ENCODE measurements at regions not wholly inside any gene's neighbourhood (a gene's known extent, or its start where the extent isn't known, plus 50 kb on each side); places are given as distances from the start of the nearest gene placed in this dataset. TPM values are rescaled to one million over a fixed set of nuclear protein-coding genes. Genes with fewer than 3 reads are reported as not detected.

DNA sequence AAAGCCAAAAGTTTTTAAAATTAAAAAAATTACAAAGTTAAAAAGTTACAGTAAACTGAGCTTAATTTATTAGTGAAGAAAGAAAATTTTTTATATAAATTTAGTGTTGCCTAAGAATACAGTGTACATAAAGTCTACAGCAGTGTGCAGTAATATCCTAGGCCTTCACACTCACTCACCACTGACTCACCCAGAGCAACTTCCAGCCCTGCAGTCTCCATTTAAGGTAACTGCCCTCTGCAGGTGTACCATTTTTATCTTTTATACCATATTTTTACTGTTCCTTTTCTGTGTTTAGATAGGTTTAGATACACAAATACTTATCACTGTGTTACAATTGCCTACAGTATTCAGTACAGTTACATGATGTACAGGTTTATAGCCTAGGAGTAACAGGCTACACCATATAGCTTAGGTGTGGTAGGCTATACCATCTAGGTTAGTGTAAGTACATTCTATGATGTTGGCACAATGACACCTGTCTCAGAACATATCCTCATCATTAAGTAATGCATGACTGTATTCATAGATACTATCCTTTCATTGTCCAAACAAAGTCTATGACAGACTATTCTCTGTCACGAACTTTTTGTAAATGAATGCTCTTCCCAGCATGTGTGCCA, 78.6 kb upstream of the PBX1 start:
- no peak for DNase-seq (ENCODE audit: extremely low spot score)
- H3K36me3 ChIP-seq (ENCODE audit: insufficient read depth): no peaks in the 10 kb centered on the region
- no peak overlapping the region for H3K4me3 ChIP-seq (ENCODE audit: low read depth, low read length)
- no peak overlapping the region for H3K27ac ChIP-seq (ENCODE audit: low read depth)
- 97% methylated on average over 1 of the region's 1 CpG for WGBS
- no peaks in the 10 kb centered on the region for H3K4me1 ChIP-seq (ENCODE audit: insufficient read depth)

DNA sequence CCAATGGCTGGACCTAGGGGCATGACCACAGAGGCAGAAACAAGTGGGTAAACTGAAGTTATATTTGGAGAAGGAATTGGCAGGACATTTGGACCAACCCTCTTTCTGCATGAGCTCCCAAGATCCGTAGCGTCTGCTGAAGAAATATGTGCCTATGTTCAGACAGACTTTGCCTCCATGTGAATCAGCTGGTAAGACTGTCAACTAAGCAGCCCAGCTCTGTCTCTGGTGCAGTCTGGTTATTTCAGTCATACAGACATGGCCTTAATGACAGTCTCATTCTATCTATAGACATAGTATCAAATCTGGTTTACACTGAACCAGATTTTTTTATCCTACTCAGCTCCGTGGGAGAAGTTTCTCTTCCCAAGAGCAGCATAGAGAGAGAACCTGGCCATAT, 63.1 kb upstream of the PBX1 start:
- Histone ChIP-seq H3K36me3 (ENCODE audit: insufficient read depth) (no peaks in the 10 kb centered on the region), H3K4me3 (ENCODE audit: low read depth, low read length) (no peak overlapping the region), H3K4me1 (ENCODE audit: insufficient read depth) (no peaks in the 10 kb centered on the region), H3K27ac (ENCODE audit: low read depth) (no peak overlapping the region)
- 56% methylated on average over 3 of the region's 3 CpGs for WGBS
- DNase-seq (ENCODE audit: extremely low spot score): no peak

DNA sequence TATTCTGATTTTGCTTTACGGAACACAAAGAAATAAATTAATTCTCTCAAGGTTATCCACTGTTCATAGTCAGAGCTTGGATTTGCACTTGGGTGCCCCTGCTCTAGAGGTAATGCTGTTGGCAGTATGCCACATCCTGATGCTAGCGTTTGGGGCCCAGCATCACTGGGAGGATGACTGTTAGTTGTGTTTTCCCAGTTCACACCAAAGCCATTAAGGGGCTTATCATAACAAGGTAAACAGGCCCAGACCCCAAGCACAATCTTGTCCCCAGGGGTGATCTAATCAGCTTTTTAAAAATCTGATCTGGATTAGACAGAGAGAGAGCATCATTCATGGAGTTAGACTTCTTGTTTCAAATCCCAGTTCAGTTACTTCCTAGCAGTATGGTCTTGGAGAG, 60.2 kb upstream of the PBX1 start:
- Histone ChIP-seq H3K27ac (ENCODE audit: low read depth) (no peak overlapping the region), H3K4me1 (ENCODE audit: insufficient read depth) (no peaks in the 10 kb centered on the region), H3K4me3 (ENCODE audit: low read depth, low read length) (no peak overlapping the region), H3K36me3 (ENCODE audit: insufficient read depth) (no peaks in the 10 kb centered on the region)
- 73% methylated on average over 2 of the region's 2 CpGs for WGBS
- no peak for DNase-seq (ENCODE audit: extremely low spot score)

DNA sequence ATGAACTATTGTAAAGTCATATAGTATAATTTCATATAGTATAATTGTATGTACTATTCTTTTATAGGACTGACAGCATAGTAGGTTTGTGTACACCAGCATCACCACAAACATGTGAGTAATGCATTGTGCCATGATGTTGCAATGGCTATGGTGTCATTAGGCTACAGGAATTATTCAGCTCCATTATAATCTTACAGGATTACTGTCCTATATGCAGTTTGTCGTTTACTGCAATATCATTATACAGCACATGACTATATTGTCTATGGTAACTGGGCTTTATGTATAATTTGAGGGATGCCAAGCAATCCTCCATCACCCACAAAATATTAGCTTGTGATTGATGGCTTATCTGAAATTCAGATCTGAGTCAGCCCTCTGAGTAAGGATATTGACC, 54.2 kb upstream of the PBX1 start:
- no peak overlapping the region for H3K4me3 ChIP-seq (ENCODE audit: low read depth, low read length)
- H3K27ac ChIP-seq (ENCODE audit: low read depth): no peak overlapping the region
- H3K36me3 ChIP-seq (ENCODE audit: insufficient read depth): no peaks in the 10 kb centered on the region
- no peaks in the 10 kb centered on the region for H3K4me1 ChIP-seq (ENCODE audit: insufficient read depth)
- WGBS: 82% methylated on average over 1 of the region's 1 CpG
- DNase-seq (ENCODE audit: extremely low spot score): no peak

Small RNA genes lying in the stretch of these regions (small RNA-seq; reads per million reads assigned to genes)
- gene RF00012 (not detected), gene RNA5SP62 (not detected), gene RNA5SP63 (not detected), gene RNU5F-6P (not detected)
